ENCODE measurements at regions not wholly inside any gene's neighbourhood (a gene's known extent, or its start where the extent isn't known, plus 50 kb on each side); places are given as distances from the start of the nearest gene placed in this dataset.

- no peak for TF ChIP-seq TP53 (CRISPR knock-in tag; IDR thresholded peaks at IDR 0.05)
- TF ChIP-seq BCL3 (IDR thresholded peaks at IDR 0.05) = no peak
- TF ChIP-seq PHF8 (IDR thresholded peaks at IDR 0.05; ENCODE audit: borderline replicate concordance, low read depth) = no peak
- TF ChIP-seq ESRRA (IDR thresholded peaks at IDR 0.05; ENCODE audit: borderline replicate concordance, low read length) = no peak
- no peak for TF ChIP-seq GATA3 (IDR thresholded peaks at IDR 0.05; ENCODE audit: borderline replicate concordance)
- no peak for TF ChIP-seq JUNB (IDR thresholded peaks at IDR 0.05)
- TF ChIP-seq EHF (CRISPR knock-in tag; IDR thresholded peaks at IDR 0.05) = no peak
- TF ChIP-seq NFE2L2 (conservative IDR thresholded peaks at IDR 0.05; ENCODE audit: low read length) = no peak
- POLR2A ChIA-PET = no interaction called here
- Histone ChIP-seq H3K27ac (no peak overlapping the region), H3K9me3 (no peaks in the 10 kb centered on the region), H3K4me3 (no peak overlapping the region), H3K4me2 (no peak overlapping the region), H3K4me1 (no peaks in the 10 kb centered on the region)
- DNase-seq (ENCODE audit: low read depth in 1 of 2, low spot score in 1 of 2) (no peak), ATAC-seq (no peak), FAIRE-seq (no peak)
- WGBS (ENCODE audit: missing lambda C conversion rate) = 12% methylated on average over 1 of the region's 1 CpG
- CTCF ChIA-PET = no interaction called here
Observed at GRCh38 chr7:136247211-136247610, 270.1 kb upstream of the MTPN start.

- H3K9me3 ChIP-seq = no peaks in the 10 kb centered on the region
- CTCF ChIA-PET = no interaction called here
- POLR2A ChIA-PET = no interaction called here
- WGBS (ENCODE audit: missing lambda C conversion rate) = 15% methylated on average over 3 of the region's 3 CpGs
- TF ChIP-seq RAD21 (conservative IDR thresholded peaks at IDR 0.05 in 1 of 2, IDR thresholded peaks at IDR 0.05 in 1 of 2) (no peak), ZNF302 (CRISPR knock-in tag; IDR thresholded peaks at IDR 0.05) (no peak), POLR2AphosphoS2 (conservative IDR thresholded peaks at IDR 0.05; ENCODE audit: low read length) (no peak), NPAS2 (CRISPR knock-in tag; IDR thresholded peaks at IDR 0.05; ENCODE audit: borderline replicate concordance) (no peak)
- no peak overlapping the region for H3K4me3 ChIP-seq
- DNase-seq (ENCODE audit: low read depth in 1 of 2, low spot score in 1 of 2) = no peak
- no peak for ATAC-seq
- H3K4me2 ChIP-seq = no peak overlapping the region
- FAIRE-seq = no peak
- no peaks in the 10 kb centered on the region for H3K4me1 ChIP-seq
- no peak overlapping the region for H3K27ac ChIP-seq
Observed at GRCh38 chr7:136245327-136246004, 268.3 kb upstream of the MTPN start.

DNA sequence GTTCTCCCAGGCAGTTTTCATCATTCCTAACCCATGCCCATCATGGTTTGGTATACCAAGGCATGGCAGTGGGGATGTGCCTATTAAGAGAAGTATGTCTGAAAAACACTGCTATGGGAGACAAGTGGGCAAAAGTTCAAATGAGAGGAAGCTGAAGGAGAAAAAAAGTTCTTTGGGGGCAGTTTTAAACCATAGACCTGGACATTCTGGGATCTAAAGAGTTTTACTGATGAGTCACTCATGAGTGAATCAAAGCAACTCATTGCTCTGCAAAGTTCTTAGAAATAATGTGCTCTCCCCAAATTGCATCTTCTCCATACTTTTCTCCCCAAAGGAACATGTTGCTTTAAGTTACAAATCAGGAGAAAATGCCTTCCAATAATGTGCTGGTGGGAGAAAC is 256.9 kb upstream of the MTPN start:
- FAIRE-seq (no peak), ATAC-seq (no peak), DNase-seq (ENCODE audit: low read depth in 1 of 2, low spot score in 1 of 2) (no peak)
- CTCF ChIA-PET = no interaction called here
- Histone ChIP-seq H3K9me3 (no peaks in the 10 kb centered on the region), H3K4me2 (no peak overlapping the region), H3K4me3 (no peak overlapping the region), H3K27ac (no peak overlapping the region), H3K4me1 (no peaks in the 10 kb centered on the region)
- POLR2A ChIA-PET = interaction anchor here (1.1 kb wide), 1 partner anchor 58 kb away, joined by 3 read pairs; no protein-coding TSS in a partner anchor
- TF ChIP-seq MAZ (IDR thresholded peaks at IDR 0.05; ENCODE audit: borderline replicate concordance, low read depth, low read length) (no peak), RAD21 (conservative IDR thresholded peaks at IDR 0.05 in 1 of 2, IDR thresholded peaks at IDR 0.05 in 1 of 2) (no peak), RARB (CRISPR knock-in tag; IDR thresholded peaks at IDR 0.05) (no peak), SMC3 (IDR thresholded peaks at IDR 0.05) (no peak), CTCF (IDR thresholded peaks at IDR 0.05) (no peak), HOXB5 (CRISPR knock-in tag; IDR thresholded peaks at IDR 0.05) (no peak), EP300 (IDR thresholded peaks at IDR 0.05) (no peak), HOXB13 (CRISPR knock-in tag; IDR thresholded peaks at IDR 0.05; ENCODE audit: low read depth) (no peak), CHD2 (IDR thresholded peaks at IDR 0.05; ENCODE audit: low read length, partially characterized antibody) (no peak), FOXS1 (CRISPR knock-in tag; IDR thresholded peaks at IDR 0.05) (no peak), FOSL2 (IDR thresholded peaks at IDR 0.05) (no peak), FOSL2 (CRISPR knock-in tag; IDR thresholded peaks at IDR 0.05) (no peak), HEYL (CRISPR knock-in tag; IDR thresholded peaks at IDR 0.05) (no peak), CHD4 (IDR thresholded peaks at IDR 0.05; ENCODE audit: borderline replicate concordance) (no peak), BHLHE40 (IDR thresholded peaks at IDR 0.05; ENCODE audit: low read depth, low read length) (no peak)
- TF ChIP-seq, protein P1, sequence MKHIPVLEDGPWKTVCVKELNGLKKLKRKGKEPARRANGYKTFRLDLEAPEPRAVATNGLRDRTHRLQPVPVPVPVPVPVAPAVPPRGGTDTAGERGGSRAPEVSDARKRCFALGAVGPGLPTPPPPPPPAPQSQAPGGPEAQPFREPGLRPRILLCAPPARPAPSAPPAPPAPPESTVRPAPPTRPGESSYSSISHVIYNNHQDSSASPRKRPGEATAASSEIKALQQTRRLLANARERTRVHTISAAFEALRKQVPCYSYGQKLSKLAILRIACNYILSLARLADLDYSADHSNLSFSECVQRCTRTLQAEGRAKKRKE (CRISPR knock-in tag; IDR thresholded peaks at IDR 0.05; ENCODE audit: low read depth) = no peak
- TF ChIP-seq, protein P2, sequence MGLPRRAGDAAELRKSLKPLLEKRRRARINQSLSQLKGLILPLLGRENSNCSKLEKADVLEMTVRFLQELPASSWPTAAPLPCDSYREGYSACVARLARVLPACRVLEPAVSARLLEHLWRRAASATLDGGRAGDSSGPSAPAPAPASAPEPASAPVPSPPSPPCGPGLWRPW (IDR thresholded peaks at IDR 0.05) = no peak
